ENCODE measurements at regions not wholly inside any gene's neighbourhood (a gene's known extent, or its start where the extent isn't known, plus 50 kb on each side); places are given as distances from the start of the nearest gene placed in this dataset.

- TF ChIP-seq POLR2AphosphoS2 (IDR thresholded peaks at IDR 0.05; ENCODE audit: low read length) (no peak), USF2 (CRISPR knock-in tag; IDR thresholded peaks at IDR 0.05) (no peak), FOXM1 (IDR thresholded peaks at IDR 0.05; ENCODE audit: low read depth) (no peak), FOXM1 (CRISPR knock-in tag; IDR thresholded peaks at IDR 0.05; ENCODE audit: low read depth) (no peak), FOSL1 (tag; conservative IDR thresholded peaks at IDR 0.05) (no peak), MYC (IDR thresholded peaks at IDR 0.05; ENCODE audit: low read depth, low read length) (no peak), MYC (CRISPR knock-in tag; IDR thresholded peaks at IDR 0.05; ENCODE audit: borderline replicate concordance, low read depth) (no peak), CAMTA2 (CRISPR knock-in tag; conservative IDR thresholded peaks at IDR 0.05) (no peak), NFYB (IDR thresholded peaks at IDR 0.05; ENCODE audit: extremely low read depth, insufficient read length) (no peak)
- TF ChIP-seq, protein P1, sequence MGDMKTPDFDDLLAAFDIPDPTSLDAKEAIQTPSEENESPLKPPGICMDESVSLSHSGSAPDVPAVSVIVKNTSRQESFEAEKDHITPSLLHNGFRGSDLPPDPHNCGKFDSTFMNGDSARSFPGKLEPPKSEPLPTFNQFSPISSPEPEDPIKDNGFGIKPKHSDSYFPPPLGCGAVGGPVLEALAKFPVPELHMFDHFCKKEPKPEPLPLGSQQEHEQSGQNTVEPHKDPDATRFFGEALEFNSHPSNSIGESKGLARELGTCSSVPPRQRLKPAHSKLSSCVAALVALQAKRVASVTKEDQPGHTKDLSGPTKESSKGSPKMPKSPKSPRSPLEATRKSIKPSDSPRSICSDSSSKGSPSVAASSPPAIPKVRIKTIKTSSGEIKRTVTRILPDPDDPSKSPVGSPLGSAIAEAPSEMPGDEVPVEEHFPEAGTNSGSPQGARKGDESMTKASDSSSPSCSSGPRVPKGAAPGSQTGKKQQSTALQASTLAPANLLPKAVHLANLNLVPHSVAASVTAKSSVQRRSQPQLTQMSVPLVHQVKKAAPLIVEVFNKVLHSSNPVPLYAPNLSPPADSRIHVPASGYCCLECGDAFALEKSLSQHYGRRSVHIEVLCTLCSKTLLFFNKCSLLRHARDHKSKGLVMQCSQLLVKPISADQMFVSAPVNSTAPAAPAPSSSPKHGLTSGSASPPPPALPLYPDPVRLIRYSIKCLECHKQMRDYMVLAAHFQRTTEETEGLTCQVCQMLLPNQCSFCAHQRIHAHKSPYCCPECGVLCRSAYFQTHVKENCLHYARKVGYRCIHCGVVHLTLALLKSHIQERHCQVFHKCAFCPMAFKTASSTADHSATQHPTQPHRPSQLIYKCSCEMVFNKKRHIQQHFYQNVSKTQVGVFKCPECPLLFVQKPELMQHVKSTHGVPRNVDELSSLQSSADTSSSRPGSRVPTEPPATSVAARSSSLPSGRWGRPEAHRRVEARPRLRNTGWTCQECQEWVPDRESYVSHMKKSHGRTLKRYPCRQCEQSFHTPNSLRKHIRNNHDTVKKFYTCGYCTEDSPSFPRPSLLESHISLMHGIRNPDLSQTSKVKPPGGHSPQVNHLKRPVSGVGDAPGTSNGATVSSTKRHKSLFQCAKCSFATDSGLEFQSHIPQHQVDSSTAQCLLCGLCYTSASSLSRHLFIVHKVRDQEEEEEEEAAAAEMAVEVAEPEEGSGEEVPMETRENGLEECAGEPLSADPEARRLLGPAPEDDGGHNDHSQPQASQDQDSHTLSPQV (IDR thresholded peaks at IDR 0.05): no peak
- TF ChIP-seq, protein P2, sequence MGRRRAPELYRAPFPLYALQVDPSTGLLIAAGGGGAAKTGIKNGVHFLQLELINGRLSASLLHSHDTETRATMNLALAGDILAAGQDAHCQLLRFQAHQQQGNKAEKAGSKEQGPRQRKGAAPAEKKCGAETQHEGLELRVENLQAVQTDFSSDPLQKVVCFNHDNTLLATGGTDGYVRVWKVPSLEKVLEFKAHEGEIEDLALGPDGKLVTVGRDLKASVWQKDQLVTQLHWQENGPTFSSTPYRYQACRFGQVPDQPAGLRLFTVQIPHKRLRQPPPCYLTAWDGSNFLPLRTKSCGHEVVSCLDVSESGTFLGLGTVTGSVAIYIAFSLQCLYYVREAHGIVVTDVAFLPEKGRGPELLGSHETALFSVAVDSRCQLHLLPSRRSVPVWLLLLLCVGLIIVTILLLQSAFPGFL (CRISPR knock-in tag; IDR thresholded peaks at IDR 0.05): no peak
- TF ChIP-seq, protein P3, sequence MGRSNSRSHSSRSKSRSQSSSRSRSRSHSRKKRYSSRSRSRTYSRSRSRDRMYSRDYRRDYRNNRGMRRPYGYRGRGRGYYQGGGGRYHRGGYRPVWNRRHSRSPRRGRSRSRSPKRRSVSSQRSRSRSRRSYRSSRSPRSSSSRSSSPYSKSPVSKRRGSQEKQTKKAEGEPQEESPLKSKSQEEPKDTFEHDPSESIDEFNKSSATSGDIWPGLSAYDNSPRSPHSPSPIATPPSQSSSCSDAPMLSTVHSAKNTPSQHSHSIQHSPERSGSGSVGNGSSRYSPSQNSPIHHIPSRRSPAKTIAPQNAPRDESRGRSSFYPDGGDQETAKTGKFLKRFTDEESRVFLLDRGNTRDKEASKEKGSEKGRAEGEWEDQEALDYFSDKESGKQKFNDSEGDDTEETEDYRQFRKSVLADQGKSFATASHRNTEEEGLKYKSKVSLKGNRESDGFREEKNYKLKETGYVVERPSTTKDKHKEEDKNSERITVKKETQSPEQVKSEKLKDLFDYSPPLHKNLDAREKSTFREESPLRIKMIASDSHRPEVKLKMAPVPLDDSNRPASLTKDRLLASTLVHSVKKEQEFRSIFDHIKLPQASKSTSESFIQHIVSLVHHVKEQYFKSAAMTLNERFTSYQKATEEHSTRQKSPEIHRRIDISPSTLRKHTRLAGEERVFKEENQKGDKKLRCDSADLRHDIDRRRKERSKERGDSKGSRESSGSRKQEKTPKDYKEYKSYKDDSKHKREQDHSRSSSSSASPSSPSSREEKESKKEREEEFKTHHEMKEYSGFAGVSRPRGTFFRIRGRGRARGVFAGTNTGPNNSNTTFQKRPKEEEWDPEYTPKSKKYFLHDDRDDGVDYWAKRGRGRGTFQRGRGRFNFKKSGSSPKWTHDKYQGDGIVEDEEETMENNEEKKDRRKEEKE (IDR thresholded peaks at IDR 0.05; ENCODE audit: borderline replicate concordance in 1 of 2, control insufficient read depth in 1 of 2, low read depth in 2 of 2, low read length in 1 of 2): no peak
- TF ChIP-seq, protein P4, sequence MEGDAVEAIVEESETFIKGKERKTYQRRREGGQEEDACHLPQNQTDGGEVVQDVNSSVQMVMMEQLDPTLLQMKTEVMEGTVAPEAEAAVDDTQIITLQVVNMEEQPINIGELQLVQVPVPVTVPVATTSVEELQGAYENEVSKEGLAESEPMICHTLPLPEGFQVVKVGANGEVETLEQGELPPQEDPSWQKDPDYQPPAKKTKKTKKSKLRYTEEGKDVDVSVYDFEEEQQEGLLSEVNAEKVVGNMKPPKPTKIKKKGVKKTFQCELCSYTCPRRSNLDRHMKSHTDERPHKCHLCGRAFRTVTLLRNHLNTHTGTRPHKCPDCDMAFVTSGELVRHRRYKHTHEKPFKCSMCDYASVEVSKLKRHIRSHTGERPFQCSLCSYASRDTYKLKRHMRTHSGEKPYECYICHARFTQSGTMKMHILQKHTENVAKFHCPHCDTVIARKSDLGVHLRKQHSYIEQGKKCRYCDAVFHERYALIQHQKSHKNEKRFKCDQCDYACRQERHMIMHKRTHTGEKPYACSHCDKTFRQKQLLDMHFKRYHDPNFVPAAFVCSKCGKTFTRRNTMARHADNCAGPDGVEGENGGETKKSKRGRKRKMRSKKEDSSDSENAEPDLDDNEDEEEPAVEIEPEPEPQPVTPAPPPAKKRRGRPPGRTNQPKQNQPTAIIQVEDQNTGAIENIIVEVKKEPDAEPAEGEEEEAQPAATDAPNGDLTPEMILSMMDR (IDR thresholded peaks at IDR 0.05 in 2 of 3, conservative IDR thresholded peaks at IDR 0.05 in 1 of 3; ENCODE audit: insufficient read depth in 2 of 3, low read depth in 1 of 3, low read length in 3 of 3): no peak
Measured at GRCh38 chr18:42363446-42364441, 408.7 kb downstream of the PIK3C3 start.
